Keratinocyte (primary cell): ENCODE measurements at regions not wholly inside any gene's neighbourhood (a gene's known extent, or its start where the extent isn't known, plus 50 kb on each side); places are given as distances from the start of the nearest gene placed in this dataset.

Source experiments
- DNase-seq: peaks from one replicate; pipeline ENCODE4 v3.0.0-alpha.2; 2011; ENCODE audit warnings: low read depth, missing footprints, low spot score
- FAIRE-seq: peaks from 2 replicates; lab custom pipeline; 2011; peaks lifted over from hg19 to GRCh38; lab: Jason Lieb, UNC
- H2AFZ ChIP-seq: 2 replicates; pipeline ENCODE4 v1.6.0; 2012; ENCODE audit warnings: low read length, control low read depth, inconsistent platforms; ENCODE audit not compliant: control insufficient read depth
- H3K27ac ChIP-seq: 2 replicates; pipeline ENCODE4 v1.5.1; 2011; ENCODE audit warnings: low read length; ENCODE audit not compliant: control insufficient read depth, insufficient read depth
- H3K27me3 ChIP-seq: 3 replicates; pipeline ENCODE4 v1.6.0; 2011; ENCODE audit warnings: low read length; ENCODE audit not compliant: control insufficient read depth, insufficient read depth; ENCODE audit errors: extremely low read depth
- H3K36me3 ChIP-seq, 2 experiments: 2 replicates in 1 of 2; 3 replicates in 1 of 2; pipeline ENCODE4 v1.5.1; 2011; ENCODE audit warnings: low read length in 2 of 2, mild to moderate bottlenecking in 1 of 2; ENCODE audit not compliant: control insufficient read depth in 2 of 2, insufficient read depth in 2 of 2; ENCODE audit errors: extremely low read depth in 1 of 2
- H3K4me1 ChIP-seq: 3 replicates; pipeline ENCODE4 v1.5.1; 2011; ENCODE audit warnings: low read length; ENCODE audit not compliant: control insufficient read depth, insufficient read depth; ENCODE audit errors: extremely low read depth
- H3K4me2 ChIP-seq: 3 replicates; pipeline ENCODE4 v1.6.0; 2011; ENCODE audit warnings: low read depth, low read length; ENCODE audit not compliant: control insufficient read depth, insufficient read depth; ENCODE audit errors: extremely low read depth
- H3K4me3 ChIP-seq, 3 experiments: fragments of 200-600 bp in 1 of 3; sonication (generic) in 1 of 3; 2 replicates in 2 of 3; 3 replicates in 1 of 3; pipeline ENCODE4 v1.5.1; 2011 to 2016; ENCODE audit warnings: low read length in 3 of 3, mild to moderate bottlenecking in 3 of 3, control low read depth in 2 of 3, inconsistent platforms in 1 of 3, low read depth in 1 of 3, mixed read lengths in 1 of 3, mixed run types in 1 of 3, moderate library complexity in 1 of 3; ENCODE audit not compliant: control insufficient read depth in 2 of 3, insufficient read depth in 2 of 3; ENCODE audit errors: extremely low read depth in 1 of 3
- H3K79me2 ChIP-seq: 2 replicates; pipeline ENCODE4 v1.6.0; 2012; ENCODE audit warnings: low read length; ENCODE audit not compliant: control insufficient read depth, insufficient read depth
- H3K9ac ChIP-seq: 3 replicates; pipeline ENCODE4 v1.6.0; 2011; ENCODE audit warnings: low read length; ENCODE audit not compliant: control insufficient read depth, insufficient read depth; ENCODE audit errors: extremely low read depth
- H3K9me1 ChIP-seq: 3 replicates; pipeline ENCODE4 v1.6.0; 2011; ENCODE audit warnings: low read length; ENCODE audit not compliant: control insufficient read depth, insufficient read depth; ENCODE audit errors: extremely low read depth
- H3K9me3 ChIP-seq: 2 replicates; pipeline ENCODE4 v1.5.1; 2012; ENCODE audit warnings: low read depth, low read length; ENCODE audit not compliant: control insufficient read depth
- H4K20me1 ChIP-seq: 3 replicates; pipeline ENCODE4 v1.6.0; 2011; ENCODE audit warnings: low read length; ENCODE audit not compliant: control insufficient read depth, insufficient read depth; ENCODE audit errors: extremely low read depth
- CTCF ChIP-seq, 3 experiments: IDR thresholded peaks in 1 of 3; conservative IDR thresholded peaks in 1 of 3; optimal IDR thresholded peaks in 1 of 3; 2 replicates in 2 of 3; 3 replicates in 1 of 3; pipeline versions ENCODE3 to v1.5.1; 2011; ENCODE audit warnings: low read length in 3 of 3, mild to moderate bottlenecking in 3 of 3, moderate library complexity in 2 of 3, control low read depth in 1 of 3, inconsistent platforms in 1 of 3; ENCODE audit not compliant: insufficient read depth in 2 of 3; ENCODE audit errors: extremely low read depth in 1 of 3
- EZH2 ChIP-seq: IDR thresholded peaks from one replicate; pipeline ENCODE4 v1.6.1; 2012; ENCODE audit warnings: inconsistent platforms, mild to moderate bottlenecking, low read length, moderate library complexity
- dilution Hi-C: fragments of 300-500 bp; cut with MboI; formaldehyde crosslinking; loops from one replicate; pipeline ENCODE4 v1.7.0; 2020; ENCODE audit warnings: low sequenced_read_pairs; ENCODE audit not compliant: extremely low pct_ligation_motif_present

GRCh38 chr3:191148131-191148530 is 50.9 kb upstream of the OSTN start:
- dilution Hi-C loops, result no loop called here
- H2AFZ ChIP-seq, result no peak overlapping the region
- no peaks in the 10 kb centered on the region for H3K9me3 ChIP-seq
- DNase-seq (no peak), FAIRE-seq (no peak)
- H3K36me3 ChIP-seq, result no peaks in the 10 kb centered on the region
- no peaks in the 10 kb centered on the region for H3K27me3 ChIP-seq
- H3K4me2 ChIP-seq, result no peak overlapping the region
- no peak overlapping the region for H3K4me3 ChIP-seq
- H3K9me1 ChIP-seq, result no peaks in the 10 kb centered on the region
- H3K27ac ChIP-seq, result no peak overlapping the region
- no peaks in the 10 kb centered on the region for H4K20me1 ChIP-seq
- no peaks in the 10 kb centered on the region for H3K4me1 ChIP-seq
- H3K79me2 ChIP-seq, result no peaks in the 10 kb centered on the region
- no peak overlapping the region for H3K9ac ChIP-seq
- TF ChIP-seq EZH2 (no peak), CTCF (optimal IDR thresholded peaks at IDR 0.05 in 1 of 3, IDR thresholded peaks at IDR 0.05 in 1 of 3, conservative IDR thresholded peaks at IDR 0.05 in 1 of 3; ENCODE audit: extremely low read depth in 1 of 3, insufficient read depth in 2 of 3, low read length in 3 of 3) (no peak)

- DNase-seq, result no peak
Observed at GRCh38 chr3:191143224-191143623, 55.8 kb upstream of the OSTN start.

More at GRCh38 chr3:191143224-191143623, 55.8 kb upstream of the OSTN start:
- Histone ChIP-seq H2AFZ (no peak overlapping the region), H3K4me1 (peaks cover 8% of the 10 kb centered on the region), H3K27ac (no peak overlapping the region), H4K20me1 (no peaks in the 10 kb centered on the region), H3K9me3 (no peaks in the 10 kb centered on the region), H3K9ac (no peak overlapping the region), H3K4me2 (no peak overlapping the region), H3K4me3 (no peak overlapping the region), H3K36me3 (no peaks in the 10 kb centered on the region), H3K79me2 (no peaks in the 10 kb centered on the region), H3K27me3 (no peaks in the 10 kb centered on the region), H3K9me1 (no peaks in the 10 kb centered on the region)
- dilution Hi-C loops, result no loop called here
- no peak for FAIRE-seq
- TF ChIP-seq CTCF (optimal IDR thresholded peaks at IDR 0.05 in 1 of 3, IDR thresholded peaks at IDR 0.05 in 1 of 3, conservative IDR thresholded peaks at IDR 0.05 in 1 of 3; ENCODE audit: extremely low read depth in 1 of 3, insufficient read depth in 2 of 3, low read length in 3 of 3) (no peak), EZH2 (no peak)
